Tibial artery (tissue), 4 donors: ENCODE measurements at regions not wholly inside any gene's neighbourhood (a gene's known extent, or its start where the extent isn't known, plus 50 kb on each side); places are given as distances from the start of the nearest gene placed in this dataset.
"Not testable (repeated sequence)": the region's sequence is repeated elsewhere in the genome, so short reads cannot be mapped to it uniquely, and the experiment has no call there.

ENCODE experiments used
- DNase-seq, 2 donors: peaks; one replicate each; pipeline ENCODE4 v3.0.0-alpha.2; 2019
- H3K27ac ChIP-seq, 2 donors: fragments of 200-600 bp; sonication (generic) in 1 of 2; 1 replicate in 1 of 2; 2 replicates in 1 of 2; pipeline ENCODE4 v1.5.1; 2018 to 2019; ENCODE audit warnings: mild to moderate bottlenecking in 1 of 2
- H3K27me3 ChIP-seq, 2 donors: fragments of 200-600 bp; sonication (generic) in 1 of 2; one replicate each; pipeline versions ENCODE4 v1.5.1 to v1.6.0; 2016 to 2019
- H3K36me3 ChIP-seq, 3 donors: fragments of 200-600 bp; sonication (generic) in 2 of 3; one replicate each; pipeline ENCODE4 v1.5.1; 2016 to 2019; ENCODE audit warnings: mild to moderate bottlenecking in 2 of 3
- H3K4me1 ChIP-seq, 4 donors: fragments of 200-600 bp; sonication (generic) in 2 of 4; 1 replicate in 3 of 4; 2 replicates in 1 of 4; pipeline ENCODE4 v1.5.1; 2016 to 2019
- H3K4me3 ChIP-seq, 2 donors: fragments of 200-600 bp; sonication (generic) in 1 of 2; 1 replicate in 1 of 2; 2 replicates in 1 of 2; pipeline ENCODE4 v1.5.1; 2018 to 2019; ENCODE audit warnings: mild to moderate bottlenecking in 2 of 2
- H3K9me3 ChIP-seq, 3 donors: fragments of 200-600 bp; sonication (generic) in 1 of 3; one replicate each; pipeline ENCODE4 v1.5.1; 2016 to 2019
- CTCF ChIP-seq, 2 experiments: fragments of 200-600 bp in 1 of 2; fragments of 450-650 bp in 1 of 2; IDR thresholded peaks; one replicate each; pipeline ENCODE4 v1.5.1; 2017 to 2019; ENCODE audit warnings: antibody characterized with exemption in 2 of 2, mild to moderate bottlenecking in 1 of 2, moderate library complexity in 1 of 2
- intact Hi-C: fragments of 100-400 bp; cut with DNase I; formaldehyde crosslinking; loops from one replicate; pipeline ENCODE4 v1.15.0; 2023; ENCODE audit warnings: low total_unique reads

- intact Hi-C loops = no loop called here
- TF ChIP-seq CTCF (IDR thresholded peaks at IDR 0.05) = no peak
- DNase-seq = no peak
Observed at GRCh38 chr17:20721171-20721570, 141.6 kb downstream of the CDRT15L2 start.

GRCh38 chr17:20724391-20724790 is 144.9 kb downstream of the CDRT15L2 start:
- H3K27ac ChIP-seq, H3K4me3 ChIP-seq, H3K36me3 ChIP-seq, intact Hi-C loops, DNase-seq, H3K9me3 ChIP-seq, H3K4me1 ChIP-seq, H3K27me3 ChIP-seq: not testable (repeated sequence)

More at GRCh38 chr17:20721171-20721570, 141.6 kb downstream of the CDRT15L2 start:
- Histone ChIP-seq H3K4me3 (no peak overlapping the region), H3K4me1 (no peaks in the 10 kb centered on the region), H3K36me3 (no peaks in the 10 kb centered on the region), H3K27ac (no peak overlapping the region), H3K9me3 (no peaks in the 10 kb centered on the region), H3K27me3 (no peaks in the 10 kb centered on the region)

GRCh38 chr17:20727201-20727600 is 147.7 kb downstream of the CDRT15L2 start:
- H3K9me3 ChIP-seq, H3K4me1 ChIP-seq, H3K4me3 ChIP-seq, DNase-seq, H3K36me3 ChIP-seq, H3K27ac ChIP-seq, intact Hi-C loops, H3K27me3 ChIP-seq: not testable (repeated sequence)

- Histone ChIP-seq H3K9me3 (no peaks in the 10 kb centered on the region), H3K27me3 (no peaks in the 10 kb centered on the region), H3K4me1 (no peaks in the 10 kb centered on the region), H3K4me3 (no peak overlapping the region), H3K27ac (no peak overlapping the region), H3K36me3 (no peaks in the 10 kb centered on the region)
- no peak for DNase-seq
- TF ChIP-seq CTCF (IDR thresholded peaks at IDR 0.05) = no peak
- intact Hi-C loops = no loop called here
Observed at GRCh38 chr17:20728181-20728580, 148.7 kb downstream of the CDRT15L2 start.

- intact Hi-C loops, H3K9me3 ChIP-seq, H3K27ac ChIP-seq, H3K4me1 ChIP-seq, H3K4me3 ChIP-seq, H3K36me3 ChIP-seq, H3K27me3 ChIP-seq, DNase-seq: not testable (repeated sequence)
Observed at GRCh38 chr17:20731131-20731530, 151.6 kb downstream of the CDRT15L2 start.

GRCh38 chr17:20733923-20734322 is 154.4 kb downstream of the CDRT15L2 start:
- intact Hi-C loops = no loop called here
- Histone ChIP-seq H3K27me3 (no peaks in the 10 kb centered on the region), H3K9me3 (no peaks in the 10 kb centered on the region), H3K27ac (no peak overlapping the region), H3K4me1 (no peaks in the 10 kb centered on the region), H3K4me3 (no peak overlapping the region), H3K36me3 (no peaks in the 10 kb centered on the region)
- DNase-seq = no peak
- TF ChIP-seq CTCF (IDR thresholded peaks at IDR 0.05) = no peak

GRCh38 chr17:20735796-20736195 is 156.3 kb downstream of the CDRT15L2 start:
- Histone ChIP-seq H3K9me3 (no peaks in the 10 kb centered on the region), H3K27me3 (no peaks in the 10 kb centered on the region), H3K27ac (no peak overlapping the region), H3K4me1 (no peaks in the 10 kb centered on the region), H3K36me3 (no peaks in the 10 kb centered on the region), H3K4me3 (no peak overlapping the region)
- no peak for TF ChIP-seq CTCF (IDR thresholded peaks at IDR 0.05)
- DNase-seq = no peak
- intact Hi-C loops = no loop called here

- intact Hi-C loops, H3K36me3 ChIP-seq, H3K27me3 ChIP-seq, DNase-seq, H3K9me3 ChIP-seq, H3K4me1 ChIP-seq, H3K27ac ChIP-seq, H3K4me3 ChIP-seq: not testable (repeated sequence)
Observed at GRCh38 chr17:20737636-20738035, 158.1 kb downstream of the CDRT15L2 start.
